Ascending aorta (tissue), 2 donors: ENCODE measurements at regions not wholly inside any gene's neighbourhood (a gene's known extent, or its start where the extent isn't known, plus 50 kb on each side); places are given as distances from the start of the nearest gene placed in this dataset.
"Not testable (repeated sequence)": the region's sequence is repeated elsewhere in the genome, so short reads cannot be mapped to it uniquely, and the experiment has no call there.

ENCODE experiments used
- DNase-seq, 2 donors: peaks; one replicate each; pipeline ENCODE4 v3.0.0-alpha.2; 2019; ENCODE audit warnings: low spot score in 2 of 2
- H3K27ac ChIP-seq, 2 donors: fragments of 200-600 bp; sonication (generic); one replicate each; pipeline ENCODE4 v1.5.1; 2016 to 2017; ENCODE audit warnings: mild to moderate bottlenecking in 1 of 2
- H3K27me3 ChIP-seq: fragments of 200-600 bp; sonication (generic); one replicate; pipeline ENCODE4 v1.5.1; 2017
- H3K36me3 ChIP-seq, 2 donors: fragments of 200-600 bp; sonication (generic); one replicate each; pipeline ENCODE4 v1.5.1; 2016
- H3K4me1 ChIP-seq, 2 donors: fragments of 200-600 bp; sonication (generic); one replicate each; pipeline ENCODE4 v1.5.1; 2016 to 2017; ENCODE audit warnings: mild to moderate bottlenecking in 1 of 2
- H3K4me3 ChIP-seq, 2 donors: fragments of 200-600 bp; sonication (generic); one replicate each; pipeline ENCODE4 v1.5.1; 2016 to 2017; ENCODE audit warnings: mild to moderate bottlenecking in 1 of 2
- H3K9me3 ChIP-seq, 2 donors: fragments of 200-600 bp; sonication (generic); one replicate each; pipeline ENCODE4 v1.5.1; 2016
- intact Hi-C: fragments of 100-400 bp; cut with DNase I; formaldehyde crosslinking; loops from one replicate; pipeline ENCODE4 v1.15.1; 2023
- TF ChIP-seq, protein P1 (sequence below), 3 experiments: fragments of 200-600 bp in 2 of 3; fragments of 450-650 bp in 1 of 3; sonication (generic) in 2 of 3; IDR thresholded peaks; one replicate each; pipeline ENCODE4 v1.5.1; 2016 to 2019; ENCODE audit warnings: antibody characterized with exemption in 3 of 3, mild to moderate bottlenecking in 1 of 3, moderate library complexity in 1 of 3

DNA sequence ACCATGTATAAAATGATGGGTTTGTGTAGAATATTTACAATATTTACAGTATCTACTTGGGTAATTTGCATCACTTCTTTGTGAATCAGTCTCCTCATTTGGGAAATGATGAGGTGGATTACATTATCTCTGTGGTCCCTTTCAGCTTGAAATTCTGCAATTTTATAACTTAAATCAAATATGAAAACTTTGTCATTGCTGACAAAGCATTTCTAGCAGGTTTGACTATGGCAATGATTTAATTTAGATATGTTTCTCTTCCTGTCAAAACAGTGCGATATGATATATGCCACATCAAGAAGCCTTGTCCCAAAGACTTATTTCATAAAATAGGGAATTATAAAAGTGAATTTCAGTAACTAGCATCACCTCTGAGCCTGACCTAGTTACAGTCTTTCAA lies 315.8 kb upstream of the MEIS2 start:
- no peaks in the 10 kb centered on the region for H3K4me1 ChIP-seq
- H3K36me3 ChIP-seq: no peaks in the 10 kb centered on the region
- DNase-seq: no peak
- no peaks in the 10 kb centered on the region for H3K9me3 ChIP-seq
- no peak overlapping the region for H3K4me3 ChIP-seq
- TF ChIP-seq, protein P1, sequence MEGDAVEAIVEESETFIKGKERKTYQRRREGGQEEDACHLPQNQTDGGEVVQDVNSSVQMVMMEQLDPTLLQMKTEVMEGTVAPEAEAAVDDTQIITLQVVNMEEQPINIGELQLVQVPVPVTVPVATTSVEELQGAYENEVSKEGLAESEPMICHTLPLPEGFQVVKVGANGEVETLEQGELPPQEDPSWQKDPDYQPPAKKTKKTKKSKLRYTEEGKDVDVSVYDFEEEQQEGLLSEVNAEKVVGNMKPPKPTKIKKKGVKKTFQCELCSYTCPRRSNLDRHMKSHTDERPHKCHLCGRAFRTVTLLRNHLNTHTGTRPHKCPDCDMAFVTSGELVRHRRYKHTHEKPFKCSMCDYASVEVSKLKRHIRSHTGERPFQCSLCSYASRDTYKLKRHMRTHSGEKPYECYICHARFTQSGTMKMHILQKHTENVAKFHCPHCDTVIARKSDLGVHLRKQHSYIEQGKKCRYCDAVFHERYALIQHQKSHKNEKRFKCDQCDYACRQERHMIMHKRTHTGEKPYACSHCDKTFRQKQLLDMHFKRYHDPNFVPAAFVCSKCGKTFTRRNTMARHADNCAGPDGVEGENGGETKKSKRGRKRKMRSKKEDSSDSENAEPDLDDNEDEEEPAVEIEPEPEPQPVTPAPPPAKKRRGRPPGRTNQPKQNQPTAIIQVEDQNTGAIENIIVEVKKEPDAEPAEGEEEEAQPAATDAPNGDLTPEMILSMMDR (IDR thresholded peaks at IDR 0.05): no peak
- no peak overlapping the region for H3K27ac ChIP-seq
- intact Hi-C loops: no loop called here
- H3K27me3 ChIP-seq: no peaks in the 10 kb centered on the region

DNA sequence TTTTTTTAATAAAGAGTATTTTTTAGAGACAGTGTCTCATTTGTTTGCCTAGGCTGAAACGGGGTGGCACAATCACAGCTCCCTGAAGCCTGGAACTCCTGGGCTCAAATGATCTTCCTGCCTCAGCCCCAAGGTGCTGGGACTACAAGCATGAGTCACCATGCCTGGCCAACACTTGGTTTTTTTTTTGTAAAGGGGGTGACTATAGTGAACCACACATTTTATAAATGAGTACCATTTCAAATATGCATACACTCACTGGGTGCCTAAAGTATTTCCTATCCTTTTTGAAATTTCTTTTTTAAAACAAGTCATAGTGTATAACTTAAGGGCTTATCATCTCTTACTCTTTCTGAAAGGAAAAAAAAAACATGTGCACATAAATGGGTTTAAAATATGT lies 325.2 kb upstream of the MEIS2 start:
- no peak for DNase-seq
- Histone ChIP-seq H3K27me3 (no peaks in the 10 kb centered on the region), H3K9me3 (no peaks in the 10 kb centered on the region), H3K4me1 (no peaks in the 10 kb centered on the region), H3K27ac (no peak overlapping the region), H3K36me3 (no peaks in the 10 kb centered on the region), H3K4me3 (no peak overlapping the region)
- TF ChIP-seq, protein P1 (IDR thresholded peaks at IDR 0.05): no peak
- intact Hi-C loops: no loop called here

DNA sequence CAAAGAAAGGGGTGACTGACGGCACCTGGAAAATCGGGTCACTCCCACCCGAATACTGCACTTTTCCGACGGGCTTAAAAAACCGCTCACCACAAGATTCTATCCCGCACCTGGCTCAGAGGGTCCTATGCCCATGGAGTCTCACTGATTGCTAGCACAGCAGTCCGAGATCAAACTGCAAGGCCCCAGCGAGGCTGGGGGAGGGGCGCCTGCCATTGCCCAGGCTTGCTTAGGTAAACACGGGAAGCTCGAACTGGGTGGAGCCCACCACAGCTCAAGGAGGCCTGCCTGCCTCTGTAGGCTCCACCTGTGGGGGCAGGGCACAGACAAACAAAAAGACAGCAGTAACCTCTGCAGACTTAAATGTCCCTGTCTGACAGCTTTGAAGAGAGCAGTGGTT lies 327.0 kb upstream of the MEIS2 start:
- DNase-seq, H3K4me1 ChIP-seq, intact Hi-C loops, H3K4me3 ChIP-seq, H3K27me3 ChIP-seq, H3K27ac ChIP-seq, H3K9me3 ChIP-seq, H3K36me3 ChIP-seq: not testable (repeated sequence)

DNA sequence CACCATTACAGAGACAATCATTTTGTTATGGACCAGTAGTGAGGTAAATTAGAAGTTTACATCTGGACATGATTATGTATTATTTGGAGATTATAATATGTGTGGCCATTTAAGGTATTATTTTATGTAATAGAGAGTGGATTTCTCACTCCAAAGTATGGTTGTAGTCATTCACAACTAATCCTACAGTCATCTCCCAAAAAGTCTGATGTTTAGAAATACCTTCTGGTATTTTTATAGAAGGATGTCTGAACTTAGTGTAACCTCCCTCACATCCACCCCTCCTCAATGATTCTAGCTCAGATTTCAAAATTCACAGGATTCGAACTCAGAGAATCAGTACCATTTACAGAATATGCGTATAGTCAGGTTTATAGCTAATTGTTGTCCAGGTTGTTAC lies 346.6 kb upstream of the MEIS2 start:
- intact Hi-C loops: no loop called here
- H3K4me1 ChIP-seq: no peaks in the 10 kb centered on the region
- H3K4me3 ChIP-seq: no peak overlapping the region
- H3K36me3 ChIP-seq: no peaks in the 10 kb centered on the region
- no peak overlapping the region for H3K27ac ChIP-seq
- no peaks in the 10 kb centered on the region for H3K9me3 ChIP-seq
- DNase-seq: no peak
- no peaks in the 10 kb centered on the region for H3K27me3 ChIP-seq
- TF ChIP-seq, protein P1 (IDR thresholded peaks at IDR 0.05): no peak

DNA sequence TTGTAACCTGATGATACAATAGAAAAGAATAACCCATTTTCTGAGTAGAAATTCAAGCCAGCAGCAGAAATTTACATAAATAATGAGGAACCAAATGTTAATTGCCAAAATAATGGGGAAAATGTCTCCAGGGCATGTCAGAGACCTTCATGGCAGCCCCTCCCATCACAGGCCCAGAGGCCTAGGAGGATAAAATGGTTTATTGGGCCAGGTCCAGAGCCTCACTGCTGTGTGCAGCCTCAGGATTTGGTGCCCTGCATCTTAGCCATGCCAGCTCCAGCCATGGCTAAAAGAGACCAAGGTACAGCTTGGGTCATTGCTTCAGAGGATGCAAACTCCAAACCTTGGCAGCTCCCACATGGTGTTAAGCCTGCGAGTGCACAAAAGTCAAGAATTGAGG lies 352.1 kb upstream of the MEIS2 start:
- no peak overlapping the region for H3K27ac ChIP-seq
- TF ChIP-seq, protein P1 (IDR thresholded peaks at IDR 0.05): no peak
- no peaks in the 10 kb centered on the region for H3K4me1 ChIP-seq
- no peaks in the 10 kb centered on the region for H3K36me3 ChIP-seq
- DNase-seq: no peak
- H3K27me3 ChIP-seq: no peaks in the 10 kb centered on the region
- intact Hi-C loops: no loop called here
- no peaks in the 10 kb centered on the region for H3K9me3 ChIP-seq
- no peak overlapping the region for H3K4me3 ChIP-seq

DNA sequence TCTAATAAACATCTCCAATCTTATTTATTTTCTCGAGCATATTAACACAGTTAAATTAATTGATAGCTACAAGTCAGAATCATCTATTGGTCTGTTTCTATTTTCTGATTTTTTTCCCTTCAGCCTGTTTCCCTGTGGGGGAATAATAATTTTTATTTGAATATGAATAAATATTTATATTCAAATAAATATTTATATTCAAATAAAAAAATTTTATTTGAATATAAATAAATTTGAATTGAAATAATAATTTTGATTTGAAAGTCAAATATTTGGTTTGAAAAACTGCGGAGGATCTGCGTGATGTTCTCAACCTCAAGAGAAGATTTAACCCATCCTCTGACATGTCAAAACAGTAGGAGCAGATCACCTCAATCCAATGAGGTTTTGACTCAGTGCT lies 380.1 kb upstream of the MEIS2 start:
- DNase-seq: no peak
- Histone ChIP-seq H3K4me1 (no peaks in the 10 kb centered on the region), H3K36me3 (no peaks in the 10 kb centered on the region), H3K27ac (no peak overlapping the region), H3K27me3 (no peaks in the 10 kb centered on the region), H3K4me3 (no peak overlapping the region), H3K9me3 (no peaks in the 10 kb centered on the region)
- TF ChIP-seq, protein P1 (IDR thresholded peaks at IDR 0.05): no peak
- intact Hi-C loops: no loop called here
